NT2/D1 (cell line): ENCODE measurements at regions not wholly inside any gene's neighbourhood (a gene's known extent, or its start where the extent isn't known, plus 50 kb on each side); places are given as distances from the start of the nearest gene placed in this dataset.

Experiments
- YY1 ChIP-seq: IDR thresholded peaks from 2 replicates; pipeline ENCODE4 v1.6.1; 2011; ENCODE audit not compliant: insufficient read length, insufficient read depth
- ZNF274 ChIP-seq: IDR thresholded peaks from 2 replicates; pipeline ENCODE4 v1.6.1; 2011; ENCODE audit warnings: mild to moderate bottlenecking, low read depth, low read length

DNA sequence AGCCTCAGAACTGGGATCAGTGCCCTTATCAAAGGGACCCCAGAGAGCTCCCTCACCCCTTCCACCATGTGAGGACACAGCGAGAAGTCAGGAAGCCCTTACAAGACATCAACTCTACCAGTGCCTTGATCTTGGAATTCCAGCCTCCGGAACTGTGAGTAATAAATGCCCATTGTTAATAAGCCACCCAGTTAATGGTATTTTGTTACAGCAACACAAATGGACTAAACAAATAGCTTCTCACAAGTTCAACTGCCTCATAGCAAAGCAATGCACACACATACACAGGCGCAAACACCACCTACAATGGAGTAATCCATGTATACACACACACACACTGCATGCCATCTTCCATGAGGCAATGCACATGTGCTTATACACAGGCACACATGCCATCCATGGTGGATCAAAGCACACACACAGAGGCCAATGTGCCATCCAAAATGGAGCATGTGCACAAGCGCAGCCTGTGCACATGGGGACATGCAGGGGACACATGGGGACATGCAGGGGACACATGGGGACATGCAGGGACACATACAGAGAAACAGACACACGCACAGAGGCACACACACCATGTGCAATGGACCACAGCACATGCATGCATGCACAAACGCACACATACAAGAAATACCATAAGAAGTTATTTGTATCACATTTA is 137.6 kb upstream of the TBL1X start:
- no peak for TF ChIP-seq ZNF274
- TF ChIP-seq YY1, result no peak
